ENCODE measurements at regions not wholly inside any gene's neighbourhood (a gene's known extent, or its start where the extent isn't known, plus 50 kb on each side); places are given as distances from the start of the nearest gene placed in this dataset.
"Not testable (repeated sequence)": the region's sequence is repeated elsewhere in the genome, so short reads cannot be mapped to it uniquely, and the experiment has no call there.

- in situ Hi-C loops (cut with HindIII; ENCODE audit: low pct_unique_long_range_greater_than_20kb, low sequenced_read_pairs) = no loop called here
- TF ChIP-seq JUND (IDR thresholded peaks at IDR 0.05; ENCODE audit: low read depth) = no peak
- no peak for DNase-seq (ENCODE audit: low read depth in 1 of 2, low spot score in 1 of 2)
Observed at GRCh38 chr15:19992428-19992827, 549.2 kb downstream of the GOLGA6L6 start.

- in situ Hi-C loops (cut with HindIII; ENCODE audit: low pct_unique_long_range_greater_than_20kb, low sequenced_read_pairs) = no loop called here
- DNase-seq (ENCODE audit: low read depth in 1 of 2, low spot score in 1 of 2) = no peak
- no peak for TF ChIP-seq JUND (IDR thresholded peaks at IDR 0.05; ENCODE audit: low read depth)
Observed at GRCh38 chr15:19988094-19988660, 553.4 kb downstream of the GOLGA6L6 start.

DNA sequence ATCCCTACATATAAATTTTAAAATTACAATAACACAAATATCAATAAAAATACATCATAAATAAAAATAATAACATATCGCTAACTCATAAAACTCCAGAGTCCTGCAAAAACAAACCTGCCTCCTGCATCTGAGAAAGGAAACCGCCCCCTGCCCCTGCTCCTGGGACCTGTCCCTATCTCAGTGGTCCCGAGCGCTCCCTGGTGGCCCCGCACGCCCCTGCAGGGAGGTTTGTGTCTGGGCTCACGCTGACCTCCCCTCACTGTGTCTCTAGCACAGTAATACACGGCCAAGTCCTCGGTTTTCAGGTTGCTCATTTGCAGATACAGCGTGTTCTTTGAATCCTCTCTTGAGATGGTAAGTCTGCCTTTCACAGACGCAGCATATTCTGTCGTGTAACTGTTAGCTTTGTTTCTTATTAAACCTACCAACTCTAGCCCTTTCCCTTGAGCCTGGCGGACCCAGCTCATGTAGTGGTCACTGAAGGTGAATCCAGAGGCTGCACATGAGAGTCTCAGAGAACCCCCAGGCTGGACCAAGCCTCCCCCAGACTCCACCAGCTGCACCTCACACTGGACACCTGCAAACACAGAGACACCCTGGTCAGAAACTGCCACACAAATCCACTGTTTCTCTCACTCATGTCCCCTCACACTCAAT, 554.1 kb downstream of the GOLGA6L6 start:
- no peak for TF ChIP-seq JUND (IDR thresholded peaks at IDR 0.05; ENCODE audit: low read depth)
- in situ Hi-C loops (cut with HindIII; ENCODE audit: low pct_unique_long_range_greater_than_20kb, low sequenced_read_pairs) = no loop called here
- DNase-seq (ENCODE audit: low read depth in 1 of 2, low spot score in 1 of 2) = peak in 1 of 2 experiments; percentile 42

DNA sequence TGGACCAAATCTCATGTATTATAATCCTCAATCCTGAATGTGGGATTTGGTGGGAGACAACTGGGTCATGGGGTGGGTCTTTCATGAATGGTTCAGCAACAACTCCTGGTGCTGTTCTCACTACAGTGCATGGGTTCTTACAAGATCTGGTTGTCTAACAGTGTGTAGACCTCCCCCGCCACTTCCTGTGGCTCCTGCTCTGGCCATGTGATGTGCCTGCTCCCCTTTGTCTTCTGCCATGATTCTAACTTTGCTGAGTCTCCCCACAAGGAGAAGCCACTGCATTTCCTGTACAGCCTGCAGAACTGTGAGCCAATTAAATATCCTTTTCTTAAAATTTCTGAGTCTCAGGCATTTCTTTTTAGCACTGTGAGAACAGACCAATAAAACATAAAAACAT, 557.5 kb downstream of the GOLGA6L6 start:
- in situ Hi-C loops (cut with HindIII; ENCODE audit: low pct_unique_long_range_greater_than_20kb, low sequenced_read_pairs) = no loop called here
- no peak for DNase-seq (ENCODE audit: low read depth in 1 of 2, low spot score in 1 of 2)
- TF ChIP-seq JUND (IDR thresholded peaks at IDR 0.05; ENCODE audit: low read depth) = no peak

DNA sequence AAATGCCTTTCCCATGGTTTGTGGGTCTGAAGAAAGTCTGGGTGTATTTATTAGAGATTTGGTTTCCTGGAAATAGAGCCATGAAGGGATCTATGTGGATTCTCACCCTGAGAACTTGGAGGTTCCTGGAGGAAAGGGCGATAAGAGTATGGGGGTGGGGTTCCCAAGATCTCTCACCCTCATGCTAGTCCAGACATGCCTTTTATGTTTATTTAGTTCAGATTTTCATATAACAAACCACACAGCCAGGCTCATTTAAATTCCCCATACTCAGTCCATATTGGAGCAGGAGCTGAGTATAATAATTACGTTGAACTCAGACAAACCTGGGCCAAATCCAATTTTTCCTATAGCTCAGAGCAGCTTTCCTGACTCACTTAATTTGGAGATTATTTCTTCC, 566.6 kb downstream of the GOLGA6L6 start:
- no peak for DNase-seq (ENCODE audit: low read depth in 1 of 2, low spot score in 1 of 2)
- in situ Hi-C loops (cut with HindIII; ENCODE audit: low pct_unique_long_range_greater_than_20kb, low sequenced_read_pairs) = no loop called here
- TF ChIP-seq JUND (IDR thresholded peaks at IDR 0.05; ENCODE audit: low read depth) = no peak

GRCh38 chr15:19973718-19974117, 567.9 kb downstream of the GOLGA6L6 start:
- in situ Hi-C loops (cut with HindIII; ENCODE audit: low pct_unique_long_range_greater_than_20kb, low sequenced_read_pairs) = no loop called here
- DNase-seq (ENCODE audit: low read depth in 1 of 2, low spot score in 1 of 2) = peak in 1 of 2 experiments; percentile 42
- TF ChIP-seq JUND (IDR thresholded peaks at IDR 0.05; ENCODE audit: low read depth) = no peak

- DNase-seq (ENCODE audit: low read depth in 1 of 2, low spot score in 1 of 2); in situ Hi-C loops (cut with HindIII; ENCODE audit: low pct_unique_long_range_greater_than_20kb, low sequenced_read_pairs): not testable (repeated sequence)
Observed at GRCh38 chr15:19972582-19972981, 569.0 kb downstream of the GOLGA6L6 start.

DNA sequence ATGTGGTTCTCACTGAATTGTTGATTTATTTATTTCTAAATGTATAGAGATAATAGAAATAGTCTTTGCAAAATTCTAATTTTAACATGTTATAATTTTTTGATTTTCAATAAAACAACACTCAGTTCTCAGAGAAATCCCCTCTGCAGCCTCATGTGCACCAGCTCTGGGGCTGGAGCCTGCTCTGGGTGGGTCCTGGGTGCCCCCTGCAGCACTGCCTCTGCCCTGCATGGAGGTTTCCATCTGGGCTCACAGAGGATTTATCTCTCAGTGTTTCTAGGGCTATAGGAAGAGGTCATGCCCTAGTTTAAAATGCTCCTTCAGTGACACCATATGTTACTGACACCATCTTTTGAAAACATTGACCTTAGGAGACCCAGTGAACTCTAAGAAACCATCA, 576.0 kb downstream of the GOLGA6L6 start:
- DNase-seq (ENCODE audit: low read depth in 1 of 2, low spot score in 1 of 2); in situ Hi-C loops (cut with HindIII; ENCODE audit: low pct_unique_long_range_greater_than_20kb, low sequenced_read_pairs): not testable (repeated sequence)

- DNase-seq (ENCODE audit: low read depth in 1 of 2, low spot score in 1 of 2); in situ Hi-C loops (cut with HindIII; ENCODE audit: low pct_unique_long_range_greater_than_20kb, low sequenced_read_pairs): not testable (repeated sequence)
Observed at GRCh38 chr15:19964480-19964879, 577.1 kb downstream of the GOLGA6L6 start.

DNA sequence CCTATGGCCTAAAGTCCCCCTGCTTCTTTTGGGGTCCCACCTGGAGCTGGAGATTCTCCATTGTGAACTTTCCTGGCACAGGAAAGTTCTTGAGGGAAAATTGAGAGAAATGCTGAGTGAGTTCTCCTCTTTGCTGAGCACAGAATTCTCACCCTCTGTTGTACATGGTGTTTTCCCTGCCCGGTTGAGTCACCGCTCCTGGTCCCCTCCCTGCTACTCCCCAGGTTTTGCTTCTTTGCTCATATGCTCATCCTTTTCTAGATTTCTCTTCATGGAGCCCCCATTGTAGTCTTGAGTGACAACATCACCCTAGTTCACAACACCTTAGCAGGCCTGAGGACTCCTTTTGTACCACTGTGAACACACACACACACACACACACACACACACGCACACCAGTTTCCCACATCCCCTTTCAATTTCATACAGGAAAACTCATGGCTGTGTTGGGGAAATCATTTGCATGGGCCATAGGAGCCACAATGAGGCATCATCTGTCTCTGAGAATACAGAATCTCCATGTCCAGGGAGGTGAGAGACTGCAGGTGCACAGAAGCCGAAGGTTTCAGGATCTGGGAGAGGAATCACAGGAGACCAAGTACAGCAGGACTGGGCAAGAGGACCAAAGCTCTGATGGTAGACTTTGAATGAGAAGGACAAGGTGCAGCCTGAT, 585.3 kb downstream of the GOLGA6L6 start:
- in situ Hi-C loops (cut with HindIII; ENCODE audit: low pct_unique_long_range_greater_than_20kb, low sequenced_read_pairs) = no loop called here
- no peak for TF ChIP-seq JUND (IDR thresholded peaks at IDR 0.05; ENCODE audit: low read depth)
- no peak for DNase-seq (ENCODE audit: low read depth in 1 of 2, low spot score in 1 of 2)

DNA sequence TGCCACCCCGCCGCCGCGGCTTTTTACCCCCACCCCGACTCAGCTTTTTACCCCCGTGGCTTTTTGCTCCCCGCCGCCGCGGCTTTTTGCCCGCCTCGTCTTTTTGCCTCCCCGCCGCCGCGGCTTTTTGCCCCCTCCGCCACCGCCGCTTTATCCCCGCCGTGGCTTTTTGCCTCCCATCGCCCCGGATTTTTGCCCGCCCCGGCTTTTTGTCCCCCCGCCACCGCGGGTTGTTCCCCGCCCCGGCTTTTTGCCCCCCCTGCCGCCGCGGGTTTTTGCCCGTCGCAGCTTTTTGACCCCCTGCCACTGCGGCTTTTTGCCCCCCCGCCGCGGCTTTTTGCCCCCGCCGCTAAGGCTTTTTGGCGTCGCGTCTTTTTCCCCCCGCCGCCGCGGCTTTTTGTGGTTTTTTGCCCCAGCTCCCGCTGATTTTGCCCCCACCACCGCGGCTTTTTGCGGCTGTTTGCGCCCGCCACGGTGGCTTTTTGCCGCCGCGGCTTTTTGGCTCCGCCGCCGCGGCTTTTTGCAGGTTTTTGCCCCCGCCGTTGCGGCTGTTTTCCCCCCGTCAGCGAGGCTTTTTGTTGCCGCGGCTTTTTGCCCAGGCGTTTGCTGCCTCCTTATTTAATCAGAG, 597.2 kb downstream of the GOLGA6L6 start:
- in situ Hi-C loops (cut with HindIII; ENCODE audit: low pct_unique_long_range_greater_than_20kb, low sequenced_read_pairs) = no loop called here
- DNase-seq (ENCODE audit: low read depth in 1 of 2, low spot score in 1 of 2) = no peak

DNA sequence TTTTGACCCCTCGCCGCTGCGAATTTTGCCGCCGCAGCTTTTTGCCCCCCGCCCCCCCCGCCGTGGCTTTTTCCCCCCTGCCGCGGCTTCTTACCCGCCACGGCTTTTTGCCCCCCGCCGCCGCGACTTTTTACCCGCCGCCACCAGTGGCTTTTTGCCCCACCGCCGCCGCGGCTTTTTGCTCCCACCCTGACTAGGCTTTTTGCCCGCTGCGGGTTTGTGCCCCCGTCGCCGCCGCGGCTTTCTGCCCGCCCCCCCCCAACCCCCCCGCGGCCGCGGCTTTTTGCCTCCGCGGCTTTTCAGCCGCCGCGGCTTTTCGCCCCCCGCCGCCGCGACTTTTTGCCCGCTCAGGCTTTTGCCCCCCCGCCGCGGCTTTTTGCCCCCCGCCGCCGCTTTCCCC, 598.1 kb downstream of the GOLGA6L6 start:
- DNase-seq (ENCODE audit: low read depth in 1 of 2, low spot score in 1 of 2) = no peak
- in situ Hi-C loops (cut with HindIII; ENCODE audit: low pct_unique_long_range_greater_than_20kb, low sequenced_read_pairs) = no loop called here
- no peak for TF ChIP-seq JUND (IDR thresholded peaks at IDR 0.05; ENCODE audit: low read depth)

More for the DNA sequence above, 597.2 kb downstream of the GOLGA6L6 start:
- TF ChIP-seq JUND (IDR thresholded peaks at IDR 0.05; ENCODE audit: low read depth) = no peak

GRCh38 chr15:19903281-19903680, 638.3 kb downstream of the GOLGA6L6 start:
- DNase-seq (ENCODE audit: low read depth in 1 of 2, low spot score in 1 of 2); in situ Hi-C loops (cut with HindIII; ENCODE audit: low pct_unique_long_range_greater_than_20kb, low sequenced_read_pairs): not testable (repeated sequence)

GRCh38 chr15:19902388-19902787, 639.2 kb downstream of the GOLGA6L6 start:
- in situ Hi-C loops (cut with HindIII; ENCODE audit: low pct_unique_long_range_greater_than_20kb, low sequenced_read_pairs); DNase-seq (ENCODE audit: low read depth in 1 of 2, low spot score in 1 of 2): not testable (repeated sequence)

DNA sequence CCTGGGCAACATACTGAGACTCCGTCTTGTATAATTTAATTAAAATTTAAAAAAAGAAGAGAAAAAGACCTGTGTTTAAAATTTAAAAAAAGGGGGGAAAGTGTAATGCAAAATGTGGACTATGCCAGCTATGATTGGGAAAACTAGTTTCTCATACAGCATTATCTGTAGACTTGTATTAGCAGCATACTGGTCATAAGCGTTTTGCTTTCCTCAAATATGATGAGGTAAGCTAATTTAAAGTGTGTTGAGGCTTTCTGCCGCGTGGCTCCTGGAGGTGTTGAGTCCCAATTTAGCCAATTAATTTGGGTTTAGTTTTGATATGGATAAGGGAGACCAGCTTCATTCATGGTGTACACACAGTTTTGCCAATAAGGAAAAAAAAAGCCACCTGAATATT, 640.2 kb downstream of the GOLGA6L6 start:
- DNase-seq (ENCODE audit: low read depth in 1 of 2, low spot score in 1 of 2); in situ Hi-C loops (cut with HindIII; ENCODE audit: low pct_unique_long_range_greater_than_20kb, low sequenced_read_pairs): not testable (repeated sequence)
